Activated naive CD4-positive, alpha-beta T cell treated with anti-CD3 and anti-CD28 coated beads, Interleukin-2, amount 10 ng/mL, durations not matched to agents 7 days and 5 days (primary cell): ENCODE measurements at regions not wholly inside any gene's neighbourhood (a gene's known extent, or its start where the extent isn't known, plus 50 kb on each side); places are given as distances from the start of the nearest gene placed in this dataset.

Experiments used
- CTCF ChIA-PET: fragments of 350-600 bp; sonication (Branson Sonifier 250); formaldehyde crosslinking; loops from one replicate; lab custom pipeline; 2021; ENCODE audit warnings: antibody characterized with exemption; lab: Charles Lee
- DNase-seq: peaks from one replicate; pipeline ENCODE4 v3.0.0-alpha.2; 2020
- H3K27ac Mint-ChIP-seq: one replicate; pipeline ENCODE4 v1.8.0; 2021; ENCODE audit warnings: mild to moderate bottlenecking, moderate library complexity, mixed read lengths
- H3K27me3 Mint-ChIP-seq: one replicate; pipeline ENCODE4 v1.8.0; 2021; ENCODE audit warnings: mild to moderate bottlenecking, mixed read lengths
- H3K36me3 Mint-ChIP-seq: one replicate; pipeline ENCODE4 v1.8.0; 2021; ENCODE audit warnings: mixed read lengths
- H3K4me1 Mint-ChIP-seq: one replicate; pipeline ENCODE4 v1.8.0; 2021; ENCODE audit warnings: mixed read lengths
- H3K4me3 Mint-ChIP-seq: one replicate; pipeline ENCODE4 v1.8.0; 2021; ENCODE audit warnings: mild to moderate bottlenecking, moderate library complexity, mixed read lengths
- H3K9me3 Mint-ChIP-seq: one replicate; pipeline ENCODE4 v1.8.0; 2021; ENCODE audit warnings: mixed read lengths

DNA sequence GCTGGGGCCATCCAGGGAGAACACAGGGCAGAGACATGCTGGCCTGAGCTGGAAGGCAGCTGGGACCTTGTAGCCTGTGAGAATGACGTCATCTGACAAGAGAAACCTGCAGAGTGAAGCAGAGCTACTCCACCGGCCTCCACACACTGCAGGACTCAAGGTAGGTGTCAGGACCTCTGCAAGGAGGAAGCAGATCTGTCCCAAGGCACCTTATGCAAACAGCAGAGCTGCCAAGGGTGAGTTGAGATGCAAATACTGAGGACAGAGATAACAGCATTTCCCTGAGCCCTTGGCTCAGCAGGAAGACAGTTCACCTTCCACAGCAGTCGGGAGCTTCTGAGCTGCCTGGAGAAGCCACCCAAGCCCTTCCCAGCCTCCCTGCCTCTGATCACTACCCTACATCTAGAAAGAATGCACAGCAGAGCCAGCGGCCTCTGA, 51.9 kb upstream of the IGSF9B start:
- CTCF ChIA-PET, result interaction anchor here (0.9 kb wide), 1 partner anchor 81 kb away, joined by 3 read pairs; no protein-coding TSS in a partner anchor
- peaks cover 69% of the 10 kb centered on the region for H3K27me3 Mint-ChIP-seq

DNA sequence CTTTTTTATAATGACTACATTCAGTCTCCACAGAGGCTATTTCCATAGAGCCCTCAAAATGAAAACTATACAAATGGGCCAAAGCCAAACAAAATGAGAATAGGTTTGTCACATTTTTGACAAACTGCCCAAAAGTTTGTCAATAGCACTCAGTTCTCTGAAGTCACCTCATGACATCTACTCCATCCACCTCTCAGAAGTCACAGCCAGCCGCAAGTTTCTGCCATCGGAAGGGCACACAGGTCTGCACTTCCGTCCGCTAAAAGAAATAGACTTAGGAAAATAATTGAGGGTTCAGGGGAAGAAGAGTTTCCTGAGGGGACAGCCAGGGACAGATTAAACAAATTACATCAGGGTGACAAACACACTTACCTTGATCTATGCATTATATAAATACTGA, 55.4 kb upstream of the JAM3 start:
- H3K27ac Mint-ChIP-seq, result no peak overlapping the region
- CTCF ChIA-PET, result no interaction called here
- H3K4me3 Mint-ChIP-seq, result no peak overlapping the region
- H3K36me3 Mint-ChIP-seq, result no peaks in the 10 kb centered on the region
- peaks cover 86% of the 10 kb centered on the region for H3K27me3 Mint-ChIP-seq
- no peak for DNase-seq
- no peaks in the 10 kb centered on the region for H3K4me1 Mint-ChIP-seq
- no peaks in the 10 kb centered on the region for H3K9me3 Mint-ChIP-seq

More for the DNA sequence above, 51.9 kb upstream of the IGSF9B start:
- Mint-ChIP-seq H3K4me3 (no peak overlapping the region), H3K36me3 (no peaks in the 10 kb centered on the region), H3K27ac (no peak overlapping the region), H3K4me1 (no peaks in the 10 kb centered on the region), H3K9me3 (no peaks in the 10 kb centered on the region)
- no peak for DNase-seq

DNA sequence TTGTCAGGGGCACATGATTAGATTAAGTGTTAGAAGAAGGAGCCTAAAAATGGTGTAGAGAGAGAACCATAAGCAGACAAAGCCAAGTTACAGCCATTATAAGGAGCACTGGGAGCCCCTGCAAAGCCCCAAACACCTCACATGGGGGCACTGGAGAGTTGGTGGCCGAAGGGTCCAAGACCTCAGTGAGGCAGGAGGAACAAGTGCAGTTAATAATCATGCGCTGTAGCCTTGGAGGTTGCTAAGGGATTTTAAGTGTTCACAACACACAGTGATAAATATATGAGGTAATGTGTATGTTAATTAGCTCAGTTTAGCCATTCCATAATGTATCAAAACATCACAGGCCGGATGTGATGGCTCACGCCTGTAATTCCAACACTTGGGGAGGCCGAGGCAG, 54.4 kb upstream of the JAM3 start:
- DNase-seq, result peak; percentile 32
- Mint-ChIP-seq H3K9me3 (no peaks in the 10 kb centered on the region), H3K4me3 (no peak overlapping the region), H3K36me3 (no peaks in the 10 kb centered on the region), H3K27me3 (peaks cover 86% of the 10 kb centered on the region), H3K27ac (no peak overlapping the region), H3K4me1 (no peaks in the 10 kb centered on the region)
- CTCF ChIA-PET, result no interaction called here

DNA sequence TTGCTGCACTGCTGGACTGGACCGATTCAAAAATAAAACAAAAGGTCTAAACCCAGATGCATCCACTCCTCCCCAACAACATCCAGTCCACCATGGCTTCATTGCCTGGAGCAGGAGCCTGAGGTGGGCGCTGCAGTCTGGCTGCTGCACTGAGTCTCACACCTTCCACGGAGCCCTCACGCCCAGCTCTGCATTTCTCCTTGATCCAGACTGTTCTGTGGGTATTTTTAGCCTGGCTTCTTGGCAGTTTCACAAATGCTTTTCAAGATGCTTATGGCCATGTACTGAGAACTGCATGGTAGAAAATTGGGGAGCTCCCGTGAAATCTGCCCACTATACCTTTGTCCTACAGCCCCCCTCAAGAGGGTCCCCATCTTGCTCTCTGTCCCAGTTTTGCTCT, 53.3 kb upstream of the JAM3 start:
- Mint-ChIP-seq H3K27ac (no peak overlapping the region), H3K27me3 (peaks cover 88% of the 10 kb centered on the region), H3K4me3 (no peak overlapping the region), H3K4me1 (no peaks in the 10 kb centered on the region), H3K9me3 (no peaks in the 10 kb centered on the region), H3K36me3 (no peaks in the 10 kb centered on the region)
- CTCF ChIA-PET, result interaction anchor here (1.2 kb wide), 1 partner anchor 15 kb away, joined by 3 read pairs; no protein-coding TSS in a partner anchor
- no peak for DNase-seq

DNA sequence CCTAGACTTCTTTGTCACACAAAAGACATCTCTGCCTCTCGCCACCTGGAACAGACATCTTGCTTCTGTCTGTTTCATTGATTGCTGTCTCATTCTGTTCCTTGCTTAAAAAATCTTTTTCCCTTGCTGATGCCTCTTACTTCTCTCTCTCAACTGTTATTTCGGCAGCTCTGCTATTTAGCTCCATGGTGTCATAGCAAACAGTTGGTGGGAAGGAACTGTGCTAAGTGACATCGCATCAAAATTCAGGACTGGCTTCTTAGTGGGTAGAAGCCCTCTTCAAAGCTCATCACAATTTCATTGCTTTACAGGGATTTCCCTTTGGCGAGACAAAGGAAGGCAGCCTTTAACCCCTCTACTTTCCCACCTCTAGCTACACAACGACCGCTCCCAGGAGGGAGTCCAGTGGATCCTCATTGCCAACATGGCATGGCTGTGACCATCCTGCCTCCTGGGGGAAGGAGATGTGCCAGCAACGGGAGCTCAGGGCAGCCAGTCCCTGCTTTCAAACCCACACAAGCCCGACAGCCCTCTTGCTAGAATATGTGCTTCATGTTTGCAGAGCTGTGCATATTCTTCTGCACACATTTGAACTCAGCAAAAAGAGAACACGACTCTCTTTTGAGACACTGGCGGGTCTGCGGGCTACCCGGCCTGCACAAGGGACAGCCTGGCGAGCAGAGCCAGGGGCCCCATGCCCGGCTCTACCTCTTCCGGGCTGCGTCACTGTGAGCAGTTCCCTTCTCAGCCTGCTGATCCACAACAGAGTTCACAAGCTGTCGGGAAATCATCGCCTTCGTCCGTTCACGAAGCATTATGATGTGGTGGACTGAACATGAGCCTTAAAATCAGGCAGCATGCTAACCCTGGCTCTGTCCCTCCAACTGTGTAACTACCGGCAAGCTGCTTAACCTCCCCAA, 51.1 kb upstream of the JAM3 start:
- Mint-ChIP-seq H3K4me3 (no peak overlapping the region), H3K9me3 (no peaks in the 10 kb centered on the region), H3K27ac (no peak overlapping the region), H3K27me3 (peaks cover 88% of the 10 kb centered on the region), H3K4me1 (no peaks in the 10 kb centered on the region), H3K36me3 (no peaks in the 10 kb centered on the region)
- CTCF ChIA-PET, result interaction anchor here (0.9 to 1.0 kb wide), 2 partner anchors 23 to 90 kb away, joined by 3 read pairs; no protein-coding TSS in a partner anchor
- no peak for DNase-seq
